Bronchial epithelial cell (primary cell): ENCODE measurements at regions not wholly inside any gene's neighbourhood (a gene's known extent, or its start where the extent isn't known, plus 50 kb on each side); places are given as distances from the start of the nearest gene placed in this dataset.
A peak's percentile ranks its signal among the peaks of the same experiment; 100 is the strongest.

Experiments used
- DNase-seq: peaks from one replicate; pipeline ENCODE4 v3.0.0-alpha.2; 2010; ENCODE audit warnings: low read depth
- FAIRE-seq: peaks from 2 replicates; lab custom pipeline; 2011; peaks lifted over from hg19 to GRCh38; lab: Jason Lieb, UNC
- H3K27me3 ChIP-seq: 2 replicates; pipeline ENCODE4 v1.5.1; 2011; ENCODE audit warnings: low read length; ENCODE audit not compliant: control insufficient read depth, insufficient read depth
- H3K36me3 ChIP-seq: 2 replicates; pipeline ENCODE4 v1.5.1; 2011; ENCODE audit warnings: low read length; ENCODE audit not compliant: control insufficient read depth, insufficient read depth
- H3K4me3 ChIP-seq: 2 replicates; pipeline ENCODE4 v1.5.1; 2011; ENCODE audit warnings: mild to moderate bottlenecking, low read depth, low read length, control low read depth
- TF ChIP-seq, protein P1 (sequence below): IDR thresholded peaks from 2 replicates; pipeline ENCODE4 v1.5.1; 2011; ENCODE audit warnings: mild to moderate bottlenecking, moderate library complexity, low read length, control low read depth, inconsistent platforms; ENCODE audit not compliant: insufficient read depth, severe bottlenecking

DNA sequence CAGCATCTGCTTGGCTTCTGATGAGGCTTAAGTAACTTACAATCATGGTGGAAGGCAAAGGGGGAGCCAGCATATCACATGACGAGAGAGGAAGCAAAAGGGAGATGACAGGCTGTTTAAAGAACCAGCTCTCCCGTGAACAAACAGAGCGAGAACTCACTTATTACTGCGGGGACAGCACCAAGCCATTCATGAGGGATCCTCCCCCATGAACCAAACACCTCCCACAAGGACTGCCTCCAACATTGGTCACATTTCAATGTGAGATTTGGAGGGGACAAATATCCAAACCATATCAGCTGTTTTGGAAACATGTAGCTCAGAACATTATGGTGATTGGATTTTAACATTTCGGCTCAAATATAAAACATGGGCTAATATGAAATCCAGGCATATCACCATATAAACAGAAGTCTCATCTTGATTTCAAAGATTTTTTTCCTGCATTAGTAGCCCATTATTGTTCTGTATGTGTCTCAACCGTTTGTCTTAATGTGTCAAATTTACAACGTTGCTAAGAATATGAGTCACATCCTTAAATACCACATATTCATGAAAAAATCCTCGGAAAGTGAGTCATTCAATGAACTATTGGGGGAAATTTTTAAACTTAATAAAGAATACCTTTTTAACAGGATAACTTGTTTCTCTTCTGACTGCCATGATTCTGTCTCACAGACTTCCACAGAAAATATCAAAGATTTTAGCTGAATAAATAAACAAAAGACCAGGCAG lies 894.3 kb downstream of the TFAP2A start:
- FAIRE-seq (peak; percentile 50), DNase-seq (peak; percentile 83)
- TF ChIP-seq, protein P1, sequence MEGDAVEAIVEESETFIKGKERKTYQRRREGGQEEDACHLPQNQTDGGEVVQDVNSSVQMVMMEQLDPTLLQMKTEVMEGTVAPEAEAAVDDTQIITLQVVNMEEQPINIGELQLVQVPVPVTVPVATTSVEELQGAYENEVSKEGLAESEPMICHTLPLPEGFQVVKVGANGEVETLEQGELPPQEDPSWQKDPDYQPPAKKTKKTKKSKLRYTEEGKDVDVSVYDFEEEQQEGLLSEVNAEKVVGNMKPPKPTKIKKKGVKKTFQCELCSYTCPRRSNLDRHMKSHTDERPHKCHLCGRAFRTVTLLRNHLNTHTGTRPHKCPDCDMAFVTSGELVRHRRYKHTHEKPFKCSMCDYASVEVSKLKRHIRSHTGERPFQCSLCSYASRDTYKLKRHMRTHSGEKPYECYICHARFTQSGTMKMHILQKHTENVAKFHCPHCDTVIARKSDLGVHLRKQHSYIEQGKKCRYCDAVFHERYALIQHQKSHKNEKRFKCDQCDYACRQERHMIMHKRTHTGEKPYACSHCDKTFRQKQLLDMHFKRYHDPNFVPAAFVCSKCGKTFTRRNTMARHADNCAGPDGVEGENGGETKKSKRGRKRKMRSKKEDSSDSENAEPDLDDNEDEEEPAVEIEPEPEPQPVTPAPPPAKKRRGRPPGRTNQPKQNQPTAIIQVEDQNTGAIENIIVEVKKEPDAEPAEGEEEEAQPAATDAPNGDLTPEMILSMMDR, result no peak
- H3K36me3 ChIP-seq, result no peaks in the 10 kb centered on the region
- H3K4me3 ChIP-seq, result no peak overlapping the region
- H3K27me3 ChIP-seq, result no peaks in the 10 kb centered on the region

DNA sequence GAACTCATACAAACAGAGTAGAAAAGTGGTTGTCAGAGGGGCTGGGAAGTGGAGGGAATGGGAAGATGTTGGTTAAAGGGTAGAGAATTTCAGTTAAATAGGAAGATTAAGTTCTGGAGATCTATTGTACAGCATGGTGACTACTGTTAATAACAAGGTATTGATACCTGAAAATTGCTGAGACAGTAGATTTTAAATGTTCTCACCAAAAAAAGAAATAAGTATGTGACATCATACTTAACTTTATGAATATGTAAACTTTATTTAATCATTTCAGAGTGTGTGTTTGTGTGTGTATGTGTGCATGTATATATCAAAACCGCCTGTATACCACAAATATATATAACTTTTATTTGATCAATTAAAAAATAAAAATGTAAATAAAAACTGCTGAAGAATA lies 896.4 kb downstream of the TFAP2A start:
- FAIRE-seq (no peak), DNase-seq (no peak)
- H3K36me3 ChIP-seq, result no peaks in the 10 kb centered on the region
- TF ChIP-seq, protein P1, result no peak
- no peak overlapping the region for H3K4me3 ChIP-seq
- H3K27me3 ChIP-seq, result no peaks in the 10 kb centered on the region

DNA sequence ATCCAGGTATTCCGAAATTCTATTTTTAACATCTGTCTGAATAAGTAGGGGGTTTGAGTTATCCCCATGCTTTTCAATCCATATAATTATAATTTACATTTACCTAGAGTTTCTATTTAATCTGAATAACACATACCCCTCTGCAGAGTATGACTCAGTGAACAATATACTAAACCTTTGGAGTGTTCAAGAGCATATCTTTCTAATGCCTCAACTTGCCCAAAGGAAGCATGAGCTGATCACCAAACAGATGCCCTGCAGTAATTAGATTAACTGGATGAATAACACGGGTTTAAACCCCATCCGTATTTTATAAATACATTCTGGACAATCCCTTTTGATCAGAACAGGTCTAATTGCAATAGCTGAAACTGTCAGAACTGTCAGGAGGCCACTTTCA lies 897.1 kb downstream of the TFAP2A start:
- Histone ChIP-seq H3K4me3 (no peak overlapping the region), H3K27me3 (no peaks in the 10 kb centered on the region), H3K36me3 (no peaks in the 10 kb centered on the region)
- FAIRE-seq (no peak), DNase-seq (peak; percentile 90)
- TF ChIP-seq, protein P1, result no peak

DNA sequence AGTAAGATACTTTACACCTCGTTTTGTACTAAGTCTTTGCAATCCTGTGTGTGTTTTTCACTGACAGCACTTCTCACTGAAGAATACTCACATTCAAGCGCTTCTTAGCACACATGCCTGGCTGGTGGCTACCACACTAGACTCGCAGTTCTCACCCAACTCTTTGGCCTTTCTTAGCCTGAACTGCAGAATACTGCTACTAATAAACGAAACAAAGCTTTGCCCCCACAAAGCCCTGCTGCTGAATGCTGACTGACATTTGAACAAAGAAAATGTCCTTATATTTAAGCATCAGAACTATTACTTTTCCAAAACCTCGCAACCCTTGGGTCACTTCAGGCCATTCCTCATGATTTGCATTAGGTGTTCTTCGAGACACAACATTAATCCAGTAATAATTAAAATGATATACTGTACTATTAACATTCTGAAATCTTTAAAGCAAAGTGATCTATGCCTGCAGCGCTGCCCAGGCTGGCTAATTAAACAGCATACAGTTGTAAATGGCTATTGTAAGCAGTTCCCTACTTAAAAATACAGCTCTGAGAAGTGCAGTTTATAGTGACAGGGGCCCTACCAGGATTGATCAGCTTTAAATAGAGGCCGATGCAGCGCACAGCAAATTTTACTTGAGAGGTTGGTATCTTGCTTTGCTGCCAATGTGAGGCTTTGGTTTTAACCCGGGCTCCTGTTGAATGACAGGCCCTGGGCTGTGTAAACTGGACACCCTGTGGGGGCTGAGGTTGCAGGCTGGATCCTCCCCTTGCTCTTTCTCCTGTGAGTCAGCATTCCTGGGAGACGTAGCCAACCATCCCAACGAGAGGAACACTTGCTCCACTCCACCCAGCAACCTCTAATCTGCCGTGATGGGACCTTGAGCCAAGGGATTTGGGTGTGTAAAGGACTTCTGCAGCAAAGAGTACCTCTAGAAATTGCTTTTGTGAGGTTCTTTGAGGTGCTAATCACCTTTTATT lies 899.0 kb downstream of the TFAP2A start:
- H3K4me3 ChIP-seq, result no peak overlapping the region
- TF ChIP-seq, protein P1, result no peak
- H3K36me3 ChIP-seq, result no peaks in the 10 kb centered on the region
- DNase-seq (peak; percentile 78), FAIRE-seq (no peak)
- H3K27me3 ChIP-seq, result no peaks in the 10 kb centered on the region

DNA sequence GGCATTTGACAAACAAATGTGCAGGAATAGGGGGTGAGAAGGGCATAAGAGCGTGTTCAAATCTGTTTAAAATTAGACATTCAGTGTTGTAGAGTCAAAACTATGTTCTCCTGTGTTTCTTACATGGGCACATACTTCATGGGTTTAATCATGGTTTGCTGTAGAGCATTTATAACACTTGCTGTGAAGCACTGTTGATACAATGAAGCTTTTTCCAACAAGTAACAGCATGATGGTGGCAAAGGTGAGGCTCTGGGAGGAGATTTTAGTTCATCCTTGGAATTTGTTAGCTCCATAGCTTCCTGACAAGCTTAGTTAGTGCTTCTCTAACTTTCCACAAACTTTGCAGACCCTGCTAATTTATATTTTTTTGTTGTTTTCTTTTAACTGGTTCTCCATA lies 900.7 kb downstream of the TFAP2A start:
- Histone ChIP-seq H3K36me3 (no peaks in the 10 kb centered on the region), H3K27me3 (no peaks in the 10 kb centered on the region), H3K4me3 (no peak overlapping the region)
- DNase-seq (peak; percentile 91), FAIRE-seq (peak; percentile 7)
- TF ChIP-seq, protein P1, result no peak
